ENCODE measurements at regions not wholly inside any gene's neighbourhood (a gene's known extent, or its start where the extent isn't known, plus 50 kb on each side); places are given as distances from the start of the nearest gene placed in this dataset.

DNA sequence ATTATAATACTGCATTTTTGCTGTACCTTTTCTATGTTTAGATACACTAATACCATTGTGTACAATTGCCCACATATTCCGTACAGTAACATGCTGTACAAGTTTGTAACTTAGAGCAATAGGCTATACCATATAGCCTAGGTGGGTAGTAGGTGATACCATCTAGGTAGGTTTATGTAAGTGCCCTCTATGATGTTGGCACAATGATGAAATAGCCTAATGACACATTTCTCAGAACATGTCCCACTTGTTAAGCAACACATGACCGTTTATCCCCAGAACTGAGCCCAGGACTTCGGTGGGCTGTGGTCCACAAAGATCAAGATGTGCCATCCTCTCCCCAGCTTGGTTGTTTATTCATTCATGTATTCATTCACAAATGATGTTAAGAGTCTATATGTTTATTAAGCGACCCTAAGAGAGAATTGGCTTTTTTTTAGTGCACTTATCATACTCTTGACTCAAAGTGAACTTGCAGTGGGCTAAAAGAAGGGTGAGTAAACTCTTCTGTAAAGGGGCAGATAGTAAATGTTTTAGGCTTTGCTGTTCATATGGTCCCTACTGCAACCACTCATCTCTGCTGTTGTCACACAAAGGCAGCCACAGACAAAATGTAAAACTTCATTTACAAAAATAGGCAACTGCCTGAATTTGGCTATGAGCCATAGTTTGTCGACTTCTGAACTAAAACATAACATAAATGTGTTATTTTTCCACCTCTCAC, 110.8 kb downstream of the NDUFA12 start:
- TF ChIP-seq, protein P1, sequence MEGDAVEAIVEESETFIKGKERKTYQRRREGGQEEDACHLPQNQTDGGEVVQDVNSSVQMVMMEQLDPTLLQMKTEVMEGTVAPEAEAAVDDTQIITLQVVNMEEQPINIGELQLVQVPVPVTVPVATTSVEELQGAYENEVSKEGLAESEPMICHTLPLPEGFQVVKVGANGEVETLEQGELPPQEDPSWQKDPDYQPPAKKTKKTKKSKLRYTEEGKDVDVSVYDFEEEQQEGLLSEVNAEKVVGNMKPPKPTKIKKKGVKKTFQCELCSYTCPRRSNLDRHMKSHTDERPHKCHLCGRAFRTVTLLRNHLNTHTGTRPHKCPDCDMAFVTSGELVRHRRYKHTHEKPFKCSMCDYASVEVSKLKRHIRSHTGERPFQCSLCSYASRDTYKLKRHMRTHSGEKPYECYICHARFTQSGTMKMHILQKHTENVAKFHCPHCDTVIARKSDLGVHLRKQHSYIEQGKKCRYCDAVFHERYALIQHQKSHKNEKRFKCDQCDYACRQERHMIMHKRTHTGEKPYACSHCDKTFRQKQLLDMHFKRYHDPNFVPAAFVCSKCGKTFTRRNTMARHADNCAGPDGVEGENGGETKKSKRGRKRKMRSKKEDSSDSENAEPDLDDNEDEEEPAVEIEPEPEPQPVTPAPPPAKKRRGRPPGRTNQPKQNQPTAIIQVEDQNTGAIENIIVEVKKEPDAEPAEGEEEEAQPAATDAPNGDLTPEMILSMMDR (IDR thresholded peaks at IDR 0.05): no peak
- TF ChIP-seq POLR2A (IDR thresholded peaks at IDR 0.05): no peak
- Histone ChIP-seq H3K27me3 (no peaks in the 10 kb centered on the region), H3K27ac (no peak overlapping the region), H3K4me3 (no peak overlapping the region), H3K9me3 (no peaks in the 10 kb centered on the region), H3K4me1 (no peaks in the 10 kb centered on the region), H3K36me3 (ENCODE audit: low read depth, missing control alignments) (no peaks in the 10 kb centered on the region)
- DNase-seq: no peak
- WGBS, 2 donors: 87 to 96% methylated on average over 5 of the region's 5 CpGs
- intact Hi-C loops (cut with DNase I; ENCODE audit: low total_unique reads): no loop called here

DNA sequence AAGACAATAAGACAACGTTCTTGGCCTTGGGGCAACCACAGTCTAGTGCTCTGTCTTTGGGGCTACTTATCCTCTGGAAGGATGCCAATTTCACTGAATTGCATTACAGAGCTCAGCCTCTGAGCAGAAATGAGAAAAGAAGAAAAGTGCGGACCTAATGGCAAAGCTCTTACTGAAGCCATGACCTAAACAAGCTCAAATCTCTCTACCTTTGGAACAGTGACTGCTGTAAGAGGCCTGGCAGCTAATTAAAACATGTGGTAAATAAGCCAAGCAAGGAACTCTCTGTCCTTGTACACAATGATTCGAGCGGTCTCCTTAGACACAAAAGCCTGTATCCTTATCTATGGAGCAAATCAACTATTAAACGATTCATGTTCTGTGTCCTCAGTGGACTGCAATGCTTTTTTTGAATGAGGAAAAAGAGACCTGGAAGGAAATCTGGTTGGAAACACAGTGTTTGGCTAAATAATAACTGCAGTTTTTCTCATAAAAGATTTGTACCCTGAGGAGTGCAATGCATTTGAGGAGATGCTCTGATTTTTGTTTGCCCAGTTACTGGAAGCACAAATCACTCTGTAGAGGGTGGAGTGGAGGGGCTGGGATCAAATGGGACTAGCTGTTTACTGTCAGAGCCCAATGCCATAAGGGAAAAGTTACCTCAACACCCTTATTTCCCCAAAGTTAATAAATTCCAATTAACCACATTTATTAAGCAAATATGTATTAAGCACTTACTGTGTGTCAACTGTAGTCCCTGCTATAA, 113.9 kb downstream of the NDUFA12 start:
- intact Hi-C loops (cut with DNase I; ENCODE audit: low total_unique reads): no loop called here
- 36 to 58% methylated on average over 5 of the region's 5 CpGs for WGBS, 2 donors
- H3K4me1 ChIP-seq: no peaks in the 10 kb centered on the region

DNA sequence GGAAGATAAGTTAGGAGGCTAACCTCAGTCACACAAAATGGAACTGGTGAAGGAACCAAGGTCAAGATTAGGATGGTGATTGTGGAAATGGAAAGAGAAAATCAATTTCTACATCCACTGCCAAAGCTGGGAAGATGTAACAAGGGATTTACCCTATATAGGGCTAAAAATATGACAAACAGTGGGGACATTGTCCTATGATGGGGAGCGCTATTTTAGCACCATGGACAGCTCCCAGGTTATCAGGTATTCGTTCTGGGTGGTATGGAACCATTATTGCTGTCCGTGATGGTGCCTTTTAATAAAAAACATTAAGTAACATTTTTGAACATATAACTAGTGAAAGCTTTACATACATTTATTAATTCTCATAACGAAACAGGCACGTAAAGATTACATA, 124.0 kb downstream of the NDUFA12 start:
- Histone ChIP-seq H3K9me3 (no peaks in the 10 kb centered on the region), H3K27ac (no peak overlapping the region), H3K27me3 (no peaks in the 10 kb centered on the region), H3K4me1 (no peaks in the 10 kb centered on the region), H3K36me3 (ENCODE audit: low read depth, missing control alignments) (no peaks in the 10 kb centered on the region), H3K4me3 (no peak overlapping the region)
- TF ChIP-seq POLR2A (IDR thresholded peaks at IDR 0.05): no peak
- TF ChIP-seq, protein P1 (IDR thresholded peaks at IDR 0.05): no peak
- intact Hi-C loops (cut with DNase I; ENCODE audit: low total_unique reads): no loop called here
- DNase-seq: no peak
- 25 to 42% methylated on average over 5 of the region's 5 CpGs for WGBS, 2 donors

More for the DNA sequence above, 113.9 kb downstream of the NDUFA12 start:
- H3K36me3 ChIP-seq (ENCODE audit: low read depth, missing control alignments): no peaks in the 10 kb centered on the region
- TF ChIP-seq, protein P1 (IDR thresholded peaks at IDR 0.05): no peak
- TF ChIP-seq POLR2A (IDR thresholded peaks at IDR 0.05): no peak
- no peak overlapping the region for H3K27ac ChIP-seq
- DNase-seq: no peak
- no peaks in the 10 kb centered on the region for H3K27me3 ChIP-seq
- no peaks in the 10 kb centered on the region for H3K9me3 ChIP-seq
- H3K4me3 ChIP-seq: no peak overlapping the region

DNA sequence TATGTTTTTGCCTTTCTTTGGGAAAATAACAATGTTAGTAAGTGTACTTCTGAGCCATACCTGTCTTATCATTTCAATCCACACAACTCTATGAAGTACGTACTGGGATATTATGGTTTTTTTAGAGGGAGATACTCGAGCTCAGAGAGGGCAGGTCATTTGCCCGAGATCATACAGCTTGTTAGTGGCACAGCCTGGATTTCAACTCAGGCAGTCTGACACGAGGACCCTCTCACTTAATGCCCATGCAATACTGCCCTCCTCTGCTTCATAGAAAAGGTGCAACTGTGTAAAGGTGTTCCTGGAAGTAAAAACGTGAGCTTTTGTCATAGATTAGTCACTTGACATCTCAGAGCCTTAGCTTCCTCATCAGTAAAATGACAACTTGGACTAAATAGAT, 128.0 kb downstream of the NDUFA12 start:
- no peak for DNase-seq
- Histone ChIP-seq H3K27ac (no peak overlapping the region), H3K9me3 (no peaks in the 10 kb centered on the region), H3K4me3 (no peak overlapping the region), H3K36me3 (ENCODE audit: low read depth, missing control alignments) (no peaks in the 10 kb centered on the region), H3K27me3 (no peaks in the 10 kb centered on the region), H3K4me1 (peaks cover 8% of the 10 kb centered on the region)
- intact Hi-C loops (cut with DNase I; ENCODE audit: low total_unique reads): no loop called here
- 35 to 47% methylated on average over 5 of the region's 5 CpGs for WGBS, 2 donors
- TF ChIP-seq, protein P1 (IDR thresholded peaks at IDR 0.05): no peak
- no peak for TF ChIP-seq POLR2A (IDR thresholded peaks at IDR 0.05)

Data from testis (tissue), 2 donors.